GM23338 (cell line): ENCODE measurements at regions not wholly inside any gene's neighbourhood (a gene's known extent, or its start where the extent isn't known, plus 50 kb on each side); places are given as distances from the start of the nearest gene placed in this dataset.

Source experiments
- ATAC-seq: fragments of 200-7000 bp; cut with Tn5 transposase; 3 replicates; pipeline ENCODE4 v1.9.1; 2020
- DNase-seq: peaks from one replicate; pipeline ENCODE4 v3.0.0-alpha.2; 2015; ENCODE audit warnings: low spot score
- H2AFZ ChIP-seq: fragments of 200-600 bp; sonication (generic); 2 replicates; pipeline ENCODE4 v1.8.0; 2016; ENCODE audit warnings: antibody characterized with exemption, mild to moderate bottlenecking, moderate library complexity
- H3F3A ChIP-seq: fragments of 200-600 bp; sonication (generic); replicated peaks from 2 replicates; pipeline ENCODE4 v1.8.0; 2017; ENCODE audit warnings: antibody characterized with exemption, mixed run types, low read depth
- H3K27ac ChIP-seq: fragments of 200-600 bp; sonication (generic); 2 replicates; pipeline ENCODE4 v1.6.1; 2016; ENCODE audit warnings: low read depth
- H3K27me3 ChIP-seq: fragments of 200-600 bp; sonication (generic); 2 replicates; pipeline ENCODE4 v1.8.0; 2016; ENCODE audit warnings: mild to moderate bottlenecking, mixed run types, moderate library complexity; ENCODE audit not compliant: insufficient read depth
- H3K36me3 ChIP-seq: fragments of 200-600 bp; sonication (generic); 2 replicates; pipeline ENCODE4 v1.8.0; 2016; ENCODE audit warnings: mild to moderate bottlenecking; ENCODE audit not compliant: insufficient read depth
- H3K4me1 ChIP-seq: fragments of 200-600 bp; sonication (generic); 2 replicates; pipeline ENCODE4 v1.8.0; 2016; ENCODE audit warnings: mild to moderate bottlenecking, moderate library complexity; ENCODE audit not compliant: insufficient read depth
- H3K4me2 ChIP-seq: fragments of 200-600 bp; sonication (generic); 2 replicates; pipeline ENCODE4 v1.7.1; 2017; ENCODE audit warnings: mixed run types
- H3K4me3 ChIP-seq: fragments of 200-600 bp; sonication (generic); 2 replicates; pipeline ENCODE4 v1.6.1; 2016; ENCODE audit warnings: mixed run types
- H3K79me2 ChIP-seq: fragments of 200-600 bp; sonication (generic); replicated peaks from 2 replicates; pipeline ENCODE4 v1.8.0; 2017; ENCODE audit warnings: mild to moderate bottlenecking; ENCODE audit not compliant: insufficient read depth
- H3K9me2 ChIP-seq: fragments of 200-600 bp; sonication (generic); 2 replicates; pipeline ENCODE4 v1.8.0; 2017; ENCODE audit not compliant: insufficient read depth
- H4K20me1 ChIP-seq: fragments of 200-600 bp; sonication (generic); replicated peaks from 2 replicates; pipeline ENCODE4 v1.8.0; 2017; ENCODE audit warnings: mild to moderate bottlenecking; ENCODE audit not compliant: insufficient read depth
- H3K27ac Mint-ChIP-seq: 2 replicates; pipeline ENCODE4 v1.8.0; 2020; ENCODE audit warnings: inconsistent platforms, mild to moderate bottlenecking, moderate library complexity, mixed read lengths
- H3K27me3 Mint-ChIP-seq: 3 replicates; pipeline ENCODE4 v1.8.0; 2022; ENCODE audit warnings: low read depth, mild to moderate bottlenecking, moderate library complexity, mixed read lengths, inconsistent platforms; ENCODE audit not compliant: insufficient read depth, poor library complexity
- H3K36me3 Mint-ChIP-seq: 3 replicates; pipeline ENCODE4 v1.8.0; 2021; ENCODE audit warnings: low read depth, mild to moderate bottlenecking, inconsistent platforms, moderate library complexity, mixed read lengths
- H3K4me1 Mint-ChIP-seq: 3 replicates; pipeline ENCODE4 v1.8.0; 2020; ENCODE audit warnings: mild to moderate bottlenecking, inconsistent platforms, mixed read lengths
- H3K4me3 Mint-ChIP-seq: 3 replicates; pipeline ENCODE4 v1.8.0; 2021; ENCODE audit warnings: moderate library complexity, mild to moderate bottlenecking, inconsistent platforms, mixed read lengths
- H3K9me3 Mint-ChIP-seq: 3 replicates; pipeline ENCODE4 v1.8.0; 2020; ENCODE audit warnings: moderate library complexity, mild to moderate bottlenecking, inconsistent platforms, mixed read lengths
- CREB1 ChIP-seq: fragments of 250-450 bp; sonication (Bioruptor Pico); IDR thresholded peaks from 2 replicates; pipeline ENCODE4 v1.5.0; 2020; ENCODE audit warnings: low read depth, mild to moderate bottlenecking, moderate library complexity
- CTCF ChIP-seq, 2 experiments: fragments of 200-600 bp in 1 of 2; sonication (generic) in 1 of 2; conservative IDR thresholded peaks; 2 replicates each; pipeline versions ENCODE4 v1.5.1 to v1.6.1; 2016 to 2017; ENCODE audit warnings: antibody characterized with exemption in 2 of 2, low read depth in 2 of 2, mild to moderate bottlenecking in 2 of 2, moderate library complexity in 1 of 2
- ETS1 ChIP-seq: IDR thresholded peaks from 2 replicates; pipeline ENCODE4 v1.6.1; 2016; ENCODE audit warnings: antibody characterized with exemption
- EZH2 ChIP-seq: fragments of 200-600 bp; sonication (generic); IDR thresholded peaks from one replicate; pipeline ENCODE4 v1.8.0; 2017; ENCODE audit warnings: antibody characterized with exemption, mild to moderate bottlenecking, low read depth; ENCODE audit not compliant: unreplicated experiment
- EZH2phosphoT487 ChIP-seq: fragments of 200-600 bp; sonication (generic); IDR thresholded peaks from one replicate; pipeline ENCODE4 v1.8.1; 2018; ENCODE audit warnings: antibody characterized with exemption; ENCODE audit not compliant: unreplicated experiment
- JUNB ChIP-seq: IDR thresholded peaks from one replicate; pipeline ENCODE4 v1.6.1; 2016; ENCODE audit warnings: antibody characterized with exemption; ENCODE audit not compliant: unreplicated experiment
- NANOG ChIP-seq: IDR thresholded peaks from 2 replicates; pipeline ENCODE4 v1.6.1; 2016; ENCODE audit warnings: antibody characterized with exemption, borderline replicate concordance
- POLR2AphosphoS5 ChIP-seq: IDR thresholded peaks from 2 replicates; pipeline ENCODE4 v1.6.1; 2016; ENCODE audit warnings: antibody characterized with exemption, low read depth
- REST ChIP-seq: IDR thresholded peaks from one replicate; pipeline ENCODE4 v1.6.1; 2018; ENCODE audit warnings: antibody characterized with exemption; ENCODE audit not compliant: unreplicated experiment
- STAT1 ChIP-seq: IDR thresholded peaks from one replicate; pipeline ENCODE4 v1.6.1; 2016; ENCODE audit warnings: antibody characterized with exemption; ENCODE audit not compliant: unreplicated experiment
- ZNF114 ChIP-seq: fragments of 250-450 bp; sonication (Bioruptor Pico); IDR thresholded peaks from 2 replicates; pipeline ENCODE4 v1.5.0; 2020; ENCODE audit warnings: mild to moderate bottlenecking, moderate library complexity
- ZNF331 ChIP-seq: fragments of 250-450 bp; sonication (Bioruptor Pico); IDR thresholded peaks from 2 replicates; pipeline ENCODE4 v1.5.0; 2020; ENCODE audit warnings: low read depth, mild to moderate bottlenecking, moderate library complexity
- ZNF462 ChIP-seq: fragments of 250-450 bp; sonication (Bioruptor Pico); IDR thresholded peaks from 2 replicates; pipeline ENCODE4 v1.5.0; 2020; ENCODE audit warnings: mild to moderate bottlenecking, moderate library complexity

GRCh38 chr6:8803181-8803760 lies 367.9 kb upstream of the SLC35B3 start:
- ATAC-seq: no peak
- H3K4me1 Mint-ChIP-seq: no peaks in the 10 kb centered on the region
- H3K4me3 ChIP-seq: no peak overlapping the region

More at GRCh38 chr6:8803181-8803760, 367.9 kb upstream of the SLC35B3 start:
- no peak overlapping the region for H2AFZ ChIP-seq
- no peaks in the 10 kb centered on the region for H3K9me2 ChIP-seq
- no peak for DNase-seq
- H3K4me2 ChIP-seq: no peak overlapping the region
- H3K4me3 Mint-ChIP-seq: no peak overlapping the region
- H3K9me3 Mint-ChIP-seq: peaks cover 6% of the 10 kb centered on the region
- H4K20me1 ChIP-seq: no peaks in the 10 kb centered on the region
- H3K27me3 ChIP-seq: no peaks in the 10 kb centered on the region
- no peak overlapping the region for H3K27ac Mint-ChIP-seq
- H3K36me3 Mint-ChIP-seq: peaks cover 3% of the 10 kb centered on the region; the same call in 1 of the 3 replicates
- no peaks in the 10 kb centered on the region for H3K79me2 ChIP-seq
- H3F3A ChIP-seq: no peaks in the 10 kb centered on the region
- H3K27me3 Mint-ChIP-seq: no peaks in the 10 kb centered on the region
- TF ChIP-seq ZNF114 (CRISPR knock-in tag) (no peak), ETS1 (no peak), ZNF331 (CRISPR knock-in tag) (no peak), REST (no peak), ZNF462 (CRISPR knock-in tag) (no peak), CTCF (conservative IDR thresholded peaks at IDR 0.05; ENCODE audit: low read depth in 2 of 2) (no peak), JUNB (no peak), EZH2phosphoT487 (no peak), POLR2AphosphoS5 (no peak), STAT1 (no peak), EZH2 (no peak), NANOG (no peak), CREB1 (no peak)
- H3K27ac ChIP-seq: no peak overlapping the region
- no peaks in the 10 kb centered on the region for H3K4me1 ChIP-seq
- H3K36me3 ChIP-seq: no peaks in the 10 kb centered on the region
